CD14-positive monocyte (primary cell): ENCODE measurements at regions not wholly inside any gene's neighbourhood (a gene's known extent, or its start where the extent isn't known, plus 50 kb on each side); places are given as distances from the start of the nearest gene placed in this dataset.

Experiments used
- DNase-seq, 3 donors: peaks; one replicate each; pipeline ENCODE4 v3.0.0-alpha.2; 2011 to 2022
- H2AFZ ChIP-seq: 2 replicates; pipeline ENCODE4 v1.6.0; 2012; ENCODE audit warnings: mild to moderate bottlenecking, low read depth, low read length, inconsistent platforms; ENCODE audit not compliant: insufficient read depth, poor library complexity, severe bottlenecking
- H3K27ac ChIP-seq, 2 donors: 1 replicate in 1 of 2; 2 replicates in 1 of 2; pipeline ENCODE4 v1.5.1; 2012 to 2013; ENCODE audit warnings: low read length in 2 of 2, control low read depth in 1 of 2, inconsistent platforms in 1 of 2, low read depth in 1 of 2, mild to moderate bottlenecking in 1 of 2
- H3K27me3 ChIP-seq, 2 donors: one replicate each; pipeline versions ENCODE4 v1.6.0 to v1.6.1; 2011 to 2013; ENCODE audit warnings: low read length in 2 of 2; ENCODE audit not compliant: control insufficient read depth in 2 of 2, insufficient read depth in 2 of 2
- H3K36me3 ChIP-seq, 2 donors: replicated peaks in 1 of 2; 1 replicate in 1 of 2; 2 replicates in 1 of 2; pipeline versions ENCODE4 v1.5.1 to v1.6.1; 2012 to 2013; ENCODE audit warnings: low read length in 2 of 2, control low read depth in 1 of 2, inconsistent platforms in 1 of 2, mild to moderate bottlenecking in 1 of 2; ENCODE audit not compliant: insufficient read depth in 2 of 2, control insufficient read depth in 1 of 2
- H3K4me1 ChIP-seq, 2 donors: 1 replicate in 1 of 2; 2 replicates in 1 of 2; pipeline versions ENCODE4 v1.5.1 to v1.6.1; 2012 to 2013; ENCODE audit warnings: low read length in 2 of 2, control low read depth in 1 of 2, inconsistent platforms in 1 of 2, mild to moderate bottlenecking in 1 of 2, moderate library complexity in 1 of 2; ENCODE audit not compliant: insufficient read depth in 2 of 2, control insufficient read depth in 1 of 2
- H3K4me2 ChIP-seq: replicated peaks from 2 replicates; pipeline ENCODE3; 2012; ENCODE audit warnings: low read length, moderate library complexity, mild to moderate bottlenecking; ENCODE audit not compliant: poor library complexity, severe bottlenecking; ENCODE audit errors: extremely low read depth
- H3K4me3 ChIP-seq, 3 experiments: fragments of 200-600 bp in 1 of 3; sonication (generic) in 1 of 3; replicated peaks in 1 of 3; 1 replicate in 2 of 3; 2 replicates in 1 of 3; pipeline ENCODE4 v1.5.1; 2011 to 2013; ENCODE audit warnings: low read length in 3 of 3, mild to moderate bottlenecking in 3 of 3, control low read depth in 2 of 3, low read depth in 2 of 3, inconsistent platforms in 1 of 3, moderate library complexity in 1 of 3
- H3K79me2 ChIP-seq: 2 replicates; pipeline ENCODE4 v1.6.0; 2012; ENCODE audit warnings: mild to moderate bottlenecking, control low read depth, inconsistent platforms, low read length, moderate library complexity; ENCODE audit not compliant: insufficient read depth
- H3K9ac ChIP-seq: 2 replicates; pipeline ENCODE4 v1.6.0; 2017; ENCODE audit warnings: low read length, mild to moderate bottlenecking; ENCODE audit not compliant: insufficient read depth, poor library complexity, severe bottlenecking
- H3K9me3 ChIP-seq, 2 donors: replicated peaks in 1 of 2; 1 replicate in 1 of 2; 2 replicates in 1 of 2; pipeline versions ENCODE4 v1.5.1 to v1.6.1; 2012 to 2013; ENCODE audit warnings: low read length in 2 of 2, control low read depth in 1 of 2; ENCODE audit not compliant: control insufficient read depth in 1 of 2, insufficient read depth in 1 of 2
- H4K20me1 ChIP-seq: 2 replicates; pipeline ENCODE4 v1.6.0; 2012; ENCODE audit warnings: mild to moderate bottlenecking, low read length, control low read depth, moderate library complexity; ENCODE audit not compliant: insufficient read depth
- H3K27ac Mint-ChIP-seq, 7 donors: one replicate each; pipeline ENCODE4 v1.8.0; 2020; ENCODE audit warnings: mild to moderate bottlenecking in 7 of 7, mixed read lengths in 7 of 7, moderate library complexity in 6 of 7, inconsistent platforms in 2 of 7
- H3K27me3 Mint-ChIP-seq, 3 donors: one replicate each; pipeline ENCODE4 v1.8.0; 2021 to 2022; ENCODE audit warnings: low read depth in 3 of 3, mild to moderate bottlenecking in 3 of 3, mixed read lengths in 3 of 3, moderate library complexity in 3 of 3, inconsistent platforms in 1 of 3
- H3K36me3 Mint-ChIP-seq, 2 donors: one replicate each; pipeline ENCODE4 v1.8.0; 2020; ENCODE audit warnings: mixed read lengths in 2 of 2, inconsistent platforms in 1 of 2, mild to moderate bottlenecking in 1 of 2
- H3K4me1 Mint-ChIP-seq: one replicate; pipeline ENCODE4 v1.8.0; 2020; ENCODE audit warnings: mild to moderate bottlenecking, mixed read lengths
- H3K4me3 Mint-ChIP-seq, 2 donors: one replicate each; pipeline ENCODE4 v1.8.0; 2020; ENCODE audit warnings: mild to moderate bottlenecking in 2 of 2, mixed read lengths in 2 of 2, moderate library complexity in 1 of 2
- H3K9me3 Mint-ChIP-seq, 7 donors: one replicate each; pipeline ENCODE4 v1.8.0; 2020 to 2022; ENCODE audit warnings: mixed read lengths in 7 of 7, mild to moderate bottlenecking in 6 of 7, moderate library complexity in 6 of 7, inconsistent platforms in 2 of 7
- CTCF ChIP-seq: fragments of 200-600 bp; IDR thresholded peaks from one replicate; pipeline ENCODE4 v1.8.0; 2022; ENCODE audit warnings: antibody characterized with exemption, mild to moderate bottlenecking
- WGBS: methylation state at CpG from one replicate; pipeline ENCODE4 v1.1.5; 2013; ENCODE audit warnings: missing lambda C conversion rate; ENCODE audit not compliant: insufficient coverage; 5-methylcytosine and 5-hydroxymethylcytosine counted together
- intact Hi-C, 2 donors: fragments of 100-400 bp; cut with micrococcal nuclease; formaldehyde crosslinking; loops; one replicate each; pipeline versions ENCODE4 v1.15.0 to v1.15.1; 2023

DNA sequence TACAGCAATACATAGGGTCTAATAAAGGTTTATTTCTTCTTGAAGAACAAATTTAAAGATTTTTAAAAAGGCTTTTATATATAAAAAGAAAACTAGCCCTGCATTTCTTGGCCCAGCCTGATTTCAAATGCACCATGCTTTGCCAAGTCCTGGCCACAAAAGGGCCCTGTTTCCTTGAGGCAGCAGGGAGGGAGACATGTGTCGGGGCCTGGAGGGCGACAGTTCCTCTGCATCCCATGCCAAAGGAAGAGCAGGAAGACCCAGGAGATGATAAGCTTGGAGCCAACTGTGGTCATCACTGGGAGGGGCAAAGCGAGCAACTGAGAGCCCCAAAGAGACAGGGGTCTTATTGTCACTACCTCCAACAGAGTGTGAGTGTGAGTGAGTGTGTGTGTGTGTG, 571.5 kb upstream of the PSMD7 start:
- H3K27me3 ChIP-seq, result no peaks in the 10 kb centered on the region
- H3K36me3 ChIP-seq, result no peaks in the 10 kb centered on the region
- no peak for TF ChIP-seq CTCF
- H3K79me2 ChIP-seq, result no peaks in the 10 kb centered on the region
- H3K27ac ChIP-seq, result no peak overlapping the region
- no peaks in the 10 kb centered on the region for H3K27me3 Mint-ChIP-seq
- peaks cover 0 to 8% of the 10 kb centered on the region in 2 donors for H3K9me3 ChIP-seq
- no peak overlapping the region for H3K4me3 Mint-ChIP-seq
- H3K4me1 Mint-ChIP-seq, result no peaks in the 10 kb centered on the region
- no peak for DNase-seq
- intact Hi-C loops, result no loop called here
- no peak overlapping the region for H3K27ac Mint-ChIP-seq
- H4K20me1 ChIP-seq, result no peaks in the 10 kb centered on the region
- H3K9me3 Mint-ChIP-seq, result peaks cover 0 to 24% (median 7%) of the 10 kb centered on the region in 7 donors
- H2AFZ ChIP-seq, result no peak overlapping the region
- no peak overlapping the region for H3K4me2 ChIP-seq
- no peaks in the 10 kb centered on the region for H3K36me3 Mint-ChIP-seq
- H3K4me3 ChIP-seq, result no peak overlapping the region
- WGBS, result 92% methylated on average over 3 of the region's 3 CpGs
- no peaks in the 10 kb centered on the region for H3K4me1 ChIP-seq
- H3K9ac ChIP-seq, result no peak overlapping the region

DNA sequence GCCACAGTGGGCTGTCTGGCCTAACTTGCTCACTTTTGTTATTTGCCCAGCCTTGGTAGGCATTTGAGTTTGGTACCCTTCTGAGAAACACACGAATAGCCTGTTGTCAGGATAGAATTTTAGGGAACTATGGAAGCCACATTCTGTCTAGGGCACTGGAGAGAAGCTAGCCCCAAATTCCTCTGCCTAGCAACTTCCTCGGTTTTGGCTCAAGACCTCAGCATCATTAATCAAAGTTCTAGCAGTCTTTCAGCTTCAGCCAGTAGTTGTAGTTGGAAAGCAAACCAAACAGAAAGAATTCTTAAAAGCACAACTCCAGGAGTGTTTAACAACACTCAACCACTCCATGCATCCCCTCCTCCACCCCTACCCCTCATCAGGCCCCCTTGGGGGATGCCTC, 572.1 kb upstream of the PSMD7 start:
- 63% methylated on average over 1 of the region's 2 CpGs for WGBS
- no peak overlapping the region for H3K9ac ChIP-seq

More for the DNA sequence above, 572.1 kb upstream of the PSMD7 start:
- Histone ChIP-seq H3K4me1 (no peaks in the 10 kb centered on the region), H3K27ac (no peak overlapping the region), H3K36me3 (no peaks in the 10 kb centered on the region), H4K20me1 (no peaks in the 10 kb centered on the region), H3K4me2 (no peak overlapping the region), H2AFZ (no peak overlapping the region), H3K4me3 (no peak overlapping the region), H3K9me3 (peaks cover 0 to 8% of the 10 kb centered on the region in 2 donors), H3K79me2 (no peaks in the 10 kb centered on the region), H3K27me3 (no peaks in the 10 kb centered on the region)
- no peaks in the 10 kb centered on the region for H3K4me1 Mint-ChIP-seq
- no peaks in the 10 kb centered on the region for H3K36me3 Mint-ChIP-seq
- intact Hi-C loops, result no loop called here
- peaks cover 0 to 22% (median 7%) of the 10 kb centered on the region in 7 donors for H3K9me3 Mint-ChIP-seq
- no peak overlapping the region for H3K27ac Mint-ChIP-seq
- H3K4me3 Mint-ChIP-seq, result no peak overlapping the region
- DNase-seq, result no peak
- TF ChIP-seq CTCF, result no peak
- H3K27me3 Mint-ChIP-seq, result no peaks in the 10 kb centered on the region
